ENCODE measurements at regions not wholly inside any gene's neighbourhood (a gene's known extent, or its start where the extent isn't known, plus 50 kb on each side); places are given as distances from the start of the nearest gene placed in this dataset.

DNA sequence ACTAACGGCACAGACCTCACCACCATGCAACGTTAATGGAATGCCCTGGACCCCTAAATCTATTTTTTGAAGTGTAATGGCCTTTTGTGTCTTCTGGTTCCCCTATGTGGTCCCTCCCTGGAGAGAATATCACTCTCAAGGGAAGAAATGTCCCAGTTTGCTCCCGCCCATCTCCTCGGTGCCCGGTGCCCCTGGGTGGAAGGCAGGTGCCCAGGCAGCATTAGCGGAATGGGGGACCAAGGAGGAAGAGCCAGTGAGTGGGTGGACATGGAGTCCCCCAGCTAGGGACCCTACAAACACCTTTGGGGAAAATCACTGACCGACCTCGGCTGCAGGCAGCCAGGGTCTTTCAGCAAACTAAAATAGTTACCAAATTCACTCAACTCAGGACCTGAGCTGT is 212.1 kb upstream of the RTL1 start:
- Histone ChIP-seq H3K27me3 (no peaks in the 10 kb centered on the region), H3K4me2 (no peak overlapping the region; the same call in 1 of the 2 replicates), H3K36me3 (no peaks in the 10 kb centered on the region; the same call in 1 of the 2 replicates), H3K9me3 (no peaks in the 10 kb centered on the region), H3K27ac (no peak overlapping the region), H3K4me1 (peaks cover 70% of the 10 kb centered on the region), H3K9ac (no peak overlapping the region), H3K4me3 (no peak overlapping the region), H4K20me1 (no peaks in the 10 kb centered on the region)
- no peak for TF ChIP-seq Cebpa-rat (IDR thresholded peaks at IDR 0.05)

DNA sequence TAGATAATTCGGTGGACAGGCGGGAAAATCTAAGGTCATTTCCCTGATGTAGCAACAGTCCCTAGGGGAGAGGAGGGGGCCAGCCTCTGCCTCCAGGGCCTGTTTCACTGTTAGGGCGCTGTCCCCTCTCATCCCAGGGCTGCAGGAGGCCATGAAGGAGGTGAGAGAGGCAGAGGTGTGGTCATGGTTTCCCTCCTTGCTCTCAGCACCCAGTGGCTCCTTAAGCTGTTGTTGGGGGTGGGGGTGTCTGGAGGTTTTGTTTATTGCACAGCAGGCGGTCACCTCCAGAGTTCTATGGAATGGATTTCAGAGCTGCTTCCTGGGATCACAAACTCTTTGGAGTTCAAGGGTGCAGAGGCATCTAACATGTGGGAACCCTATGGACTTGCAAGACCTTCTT is 212.5 kb upstream of the RTL1 start:
- H3K4me2 ChIP-seq = no peak overlapping the region; the same call in 1 of the 2 replicates
- H3K9me3 ChIP-seq = no peaks in the 10 kb centered on the region
- H3K36me3 ChIP-seq = no peaks in the 10 kb centered on the region; the same call in 1 of the 2 replicates
- no peak overlapping the region for H3K9ac ChIP-seq
- no peak overlapping the region for H3K27ac ChIP-seq
- peaks cover 69% of the 10 kb centered on the region for H3K4me1 ChIP-seq
- H3K4me3 ChIP-seq = no peak overlapping the region
- no peak for TF ChIP-seq Cebpa-rat (IDR thresholded peaks at IDR 0.05)
- H3K27me3 ChIP-seq = no peaks in the 10 kb centered on the region
- no peaks in the 10 kb centered on the region for H4K20me1 ChIP-seq

DNA sequence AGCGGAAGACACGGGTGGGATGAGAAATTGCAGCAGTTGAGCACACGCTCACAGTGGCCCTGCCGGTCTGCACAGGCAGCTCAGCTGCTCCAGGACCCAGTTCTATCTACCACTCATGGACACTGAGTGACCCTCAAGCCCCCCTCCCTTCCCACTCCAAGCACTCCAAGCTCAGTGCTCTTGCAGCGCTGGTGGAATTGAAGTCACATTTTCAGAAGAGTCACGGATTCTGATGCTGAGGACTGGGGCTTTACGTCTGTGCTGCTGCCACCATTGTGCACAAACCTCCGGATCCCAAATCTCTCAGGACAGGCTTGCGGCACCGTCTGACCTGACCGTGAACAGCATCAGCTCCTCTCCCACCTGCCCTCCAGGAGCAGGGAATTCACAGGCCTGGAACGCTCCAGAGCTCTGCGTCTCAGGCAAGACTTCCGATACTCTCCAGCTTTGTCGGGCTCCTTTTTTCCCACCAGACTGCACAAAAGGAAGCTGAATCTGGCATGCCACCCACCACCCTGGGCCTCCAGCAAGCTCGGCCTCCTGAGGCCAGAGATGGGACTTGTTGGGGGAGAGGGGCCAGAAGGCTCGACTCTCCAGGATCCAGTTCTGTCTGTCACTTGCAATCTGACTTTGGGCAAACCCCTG is 213.1 kb upstream of the RTL1 start:
- Histone ChIP-seq H3K9ac (no peak overlapping the region), H3K27me3 (no peaks in the 10 kb centered on the region), H3K27ac (no peak overlapping the region; the same call in 1 of the 2 replicates), H3K9me3 (no peaks in the 10 kb centered on the region), H4K20me1 (no peaks in the 10 kb centered on the region), H3K4me1 (peaks cover 69% of the 10 kb centered on the region), H3K4me3 (no peak overlapping the region), H3K4me2 (no peak overlapping the region), H3K36me3 (no peaks in the 10 kb centered on the region; the same call in 1 of the 2 replicates)
- no peak for TF ChIP-seq Cebpa-rat (IDR thresholded peaks at IDR 0.05)

DNA sequence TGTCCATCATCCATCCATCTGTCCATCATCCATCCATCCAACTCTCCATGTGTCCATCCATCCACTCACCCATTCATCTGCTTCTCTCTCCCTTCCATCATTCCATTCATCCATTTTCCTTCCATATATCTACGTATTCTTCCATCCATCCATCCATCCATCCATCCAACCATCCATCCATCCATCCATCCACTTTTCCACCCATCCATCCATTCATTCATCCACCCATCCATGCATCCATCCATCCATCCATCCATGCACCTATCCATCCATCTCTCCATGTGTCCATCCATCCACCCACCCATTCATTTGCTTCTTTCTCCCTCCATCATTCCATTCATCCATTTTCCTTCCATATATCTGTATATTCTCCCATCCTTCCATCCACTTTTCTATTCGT is 214.0 kb upstream of the RTL1 start:
- no peak overlapping the region for H3K4me3 ChIP-seq
- no peaks in the 10 kb centered on the region for H3K27me3 ChIP-seq
- H3K9me3 ChIP-seq = no peaks in the 10 kb centered on the region
- H3K27ac ChIP-seq = no peak overlapping the region
- H3K4me2 ChIP-seq = no peak overlapping the region
- no peaks in the 10 kb centered on the region for H4K20me1 ChIP-seq
- H3K9ac ChIP-seq = no peak overlapping the region
- H3K4me1 ChIP-seq = peaks cover 69% of the 10 kb centered on the region
- no peaks in the 10 kb centered on the region; the same call in 1 of the 2 replicates for H3K36me3 ChIP-seq
- TF ChIP-seq Cebpa-rat (IDR thresholded peaks at IDR 0.05) = no peak

DNA sequence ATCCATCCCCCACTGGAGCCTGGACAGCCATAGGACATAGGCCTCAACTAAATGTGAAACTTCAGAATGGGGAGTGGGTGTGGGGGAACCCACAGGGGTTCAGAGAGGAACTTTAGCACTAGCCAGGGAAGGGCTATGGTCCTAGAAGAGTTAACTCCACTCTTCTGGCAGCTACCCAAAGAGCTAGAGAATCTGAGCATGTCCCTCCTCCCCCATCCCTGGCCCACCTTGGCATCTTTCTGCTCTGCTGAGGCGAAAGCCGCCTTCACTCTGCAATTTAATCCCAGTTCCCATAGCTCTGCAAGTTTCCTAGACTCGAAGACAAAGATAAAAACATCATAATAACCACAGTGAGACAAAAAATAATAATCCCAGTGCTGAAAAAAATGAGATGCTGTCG is 214.7 kb upstream of the RTL1 start:
- Histone ChIP-seq H4K20me1 (no peaks in the 10 kb centered on the region), H3K36me3 (no peaks in the 10 kb centered on the region; the same call in 1 of the 2 replicates), H3K4me1 (peaks cover 69% of the 10 kb centered on the region), H3K27ac (no peak overlapping the region), H3K4me2 (peak overlapping the region; percentile 95), H3K4me3 (no peak overlapping the region), H3K9me3 (no peaks in the 10 kb centered on the region), H3K27me3 (no peaks in the 10 kb centered on the region), H3K9ac (no peak overlapping the region)
- no peak for TF ChIP-seq Cebpa-rat (IDR thresholded peaks at IDR 0.05)

DNA sequence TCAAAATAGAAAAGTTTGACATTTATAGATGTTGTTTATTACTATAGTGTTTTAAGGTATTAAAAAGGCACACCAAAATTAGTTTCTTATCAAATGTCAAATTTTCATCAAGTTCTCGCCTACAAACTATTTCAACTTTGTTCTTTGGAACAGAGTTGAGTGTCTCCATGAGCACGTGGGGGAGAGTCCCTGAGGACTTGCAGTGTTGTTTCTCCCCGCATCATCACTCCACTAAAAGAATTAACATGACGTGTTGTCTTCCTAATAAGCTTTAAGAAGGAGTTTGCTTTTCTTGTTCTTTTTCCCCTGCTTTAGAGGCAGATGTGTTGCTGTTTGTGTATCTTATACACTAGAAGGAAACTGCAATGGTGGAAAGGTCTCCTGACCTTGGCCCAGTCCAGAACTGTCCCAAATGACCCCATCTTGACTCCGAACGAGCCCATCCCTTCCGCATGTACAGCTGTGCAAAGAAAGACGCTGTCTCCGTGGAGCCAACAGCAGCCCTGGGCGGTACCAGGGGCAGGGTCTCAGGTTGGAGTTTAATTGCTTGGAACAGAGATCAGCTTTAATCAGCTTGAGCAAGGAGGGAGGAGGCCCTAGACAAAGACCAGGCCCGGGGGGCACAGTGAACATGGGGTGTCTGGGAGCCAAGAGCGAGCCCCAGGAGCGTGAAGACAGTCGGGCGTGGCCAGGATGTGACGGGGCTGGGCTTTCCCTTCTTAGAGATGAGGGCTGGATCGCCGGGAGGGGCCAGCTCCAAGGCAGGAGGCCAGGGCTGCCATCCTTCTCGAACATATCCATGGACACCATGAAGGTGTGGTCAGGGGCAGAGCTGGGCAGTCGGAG is 215.4 kb upstream of the RTL1 start:
- Histone ChIP-seq H3K9me3 (no peaks in the 10 kb centered on the region), H3K4me2 (peak overlapping the region; percentile 95), H3K27me3 (no peaks in the 10 kb centered on the region), H3K4me1 (peaks cover 69% of the 10 kb centered on the region), H3K27ac (peak overlapping the region; percentile 98), H3K4me3 (peak overlapping the region; percentile 68), H3K9ac (peak overlapping the region; percentile 87), H4K20me1 (no peaks in the 10 kb centered on the region), H3K36me3 (no peaks in the 10 kb centered on the region; the same call in 1 of the 2 replicates)
- TF ChIP-seq Cebpa-rat (IDR thresholded peaks at IDR 0.05) = no peak

DNA sequence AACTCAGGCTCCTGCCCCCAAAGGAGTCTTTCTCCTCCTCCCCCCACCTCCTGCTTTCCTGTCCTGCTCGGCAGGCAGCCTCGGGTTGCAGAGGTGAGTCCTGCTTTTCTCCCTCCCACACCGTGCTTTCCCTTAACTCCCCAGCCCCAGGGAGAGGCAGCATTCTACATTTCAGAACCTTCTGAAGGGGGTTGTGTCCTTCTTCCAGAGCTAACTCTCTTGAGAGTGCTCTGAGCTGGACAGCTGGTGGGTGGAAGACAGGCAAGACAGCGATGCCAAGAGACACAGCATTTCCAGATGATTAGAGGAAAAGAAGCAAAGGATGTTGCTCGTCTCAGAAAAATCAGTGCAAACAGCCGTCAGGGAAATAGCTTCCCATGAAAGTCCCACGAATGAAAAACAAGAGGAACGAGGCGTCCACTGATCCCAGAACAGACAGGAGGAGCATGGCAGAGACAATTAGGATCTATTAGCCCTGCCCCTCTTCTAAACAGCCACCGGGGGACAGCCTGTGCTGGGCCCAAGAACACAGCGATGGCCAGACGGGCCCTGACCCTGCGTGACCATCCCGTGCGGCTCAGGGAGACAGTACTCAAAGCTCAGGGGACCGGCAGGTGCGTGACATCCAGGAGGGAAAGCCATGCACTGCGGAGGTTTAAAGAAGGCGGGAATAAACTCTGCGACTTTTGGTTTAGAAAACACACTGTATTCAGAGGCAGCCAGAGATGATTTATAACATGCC is 216.5 kb upstream of the RTL1 start:
- peak overlapping the region; percentile 87 for H3K9ac ChIP-seq
- H3K9me3 ChIP-seq = no peaks in the 10 kb centered on the region
- H3K36me3 ChIP-seq = no peaks in the 10 kb centered on the region; the same call in 1 of the 2 replicates
- peak overlapping the region; percentile 98 for H3K27ac ChIP-seq
- H3K4me1 ChIP-seq = peaks cover 71% of the 10 kb centered on the region
- H3K27me3 ChIP-seq = no peaks in the 10 kb centered on the region
- TF ChIP-seq Cebpa-rat (IDR thresholded peaks at IDR 0.05) = no peak
- peak overlapping the region; percentile 68 for H3K4me3 ChIP-seq
- H3K4me2 ChIP-seq = peak overlapping the region; percentile 95
- H4K20me1 ChIP-seq = no peaks in the 10 kb centered on the region

DNA sequence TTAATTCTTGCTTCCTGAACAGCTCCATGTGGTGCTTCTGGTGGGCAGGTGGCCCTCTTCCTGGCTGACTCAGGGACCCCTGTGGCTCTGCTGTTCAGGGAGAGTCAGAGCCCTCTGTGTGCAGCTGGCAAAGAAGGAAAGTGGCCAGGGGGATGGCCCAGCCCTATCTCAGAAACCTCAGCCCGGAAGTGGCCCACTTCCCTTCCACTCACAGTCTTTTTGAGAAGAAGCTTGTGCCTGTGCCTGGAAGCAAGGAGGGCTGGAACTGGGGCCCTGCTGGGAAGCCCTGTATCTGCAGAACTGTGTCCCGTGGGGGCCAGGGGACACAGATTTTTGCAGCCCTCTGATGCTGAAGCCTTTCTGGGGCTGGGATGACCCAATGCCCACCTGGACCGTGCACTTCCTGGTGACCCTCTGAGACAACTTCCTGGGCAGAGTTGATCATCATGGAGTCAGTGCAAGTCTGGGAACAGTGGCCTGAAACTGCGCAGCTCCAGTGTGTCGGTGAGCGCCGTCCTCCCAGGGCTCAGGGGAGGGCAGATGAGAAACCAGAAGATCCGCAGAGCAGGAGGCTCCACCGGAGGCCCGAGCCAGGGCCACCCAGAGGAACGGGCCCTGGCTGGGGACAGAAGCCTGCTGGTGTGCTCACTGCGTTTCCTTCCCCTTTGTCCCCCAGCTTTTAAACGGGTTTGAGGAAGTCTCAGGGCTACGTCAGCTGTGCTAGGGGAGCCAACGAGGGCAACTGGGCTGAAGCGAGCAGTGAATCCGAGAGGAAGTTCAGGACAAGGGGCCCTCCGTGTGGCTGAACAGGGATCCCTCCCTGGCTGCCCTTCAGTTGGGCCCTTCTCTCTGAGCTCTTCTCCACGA is 217.4 kb upstream of the RTL1 start:
- H3K27ac ChIP-seq = peak overlapping the region; percentile 98
- H3K36me3 ChIP-seq = no peaks in the 10 kb centered on the region; the same call in 1 of the 2 replicates
- H3K4me2 ChIP-seq = peak overlapping the region; percentile 95
- H3K27me3 ChIP-seq = no peaks in the 10 kb centered on the region
- H3K9me3 ChIP-seq = no peaks in the 10 kb centered on the region
- no peak for TF ChIP-seq Cebpa-rat (IDR thresholded peaks at IDR 0.05)
- H3K4me3 ChIP-seq = peak overlapping the region; percentile 68
- H3K9ac ChIP-seq = peak overlapping the region; percentile 87
- no peaks in the 10 kb centered on the region for H4K20me1 ChIP-seq
- peaks cover 71% of the 10 kb centered on the region for H3K4me1 ChIP-seq
